OCI-LY1 (cell line): ENCODE measurements at regions not wholly inside any gene's neighbourhood (a gene's known extent, or its start where the extent isn't known, plus 50 kb on each side); places are given as distances from the start of the nearest gene placed in this dataset.

Source experiments
- H2AFZ ChIP-seq: fragments of 200-600 bp; sonication (generic), shearing (Covaris generic); 2 replicates; pipeline ENCODE4 v1.6.0; 2014; ENCODE audit warnings: antibody characterized with exemption, mild to moderate bottlenecking, low read length
- H3F3A ChIP-seq: fragments of 200-600 bp; sonication (generic), shearing (Covaris generic); 2 replicates; pipeline ENCODE4 v1.6.0; 2014; ENCODE audit warnings: mild to moderate bottlenecking, antibody characterized with exemption, low read length, moderate library complexity; ENCODE audit not compliant: insufficient read depth
- H3K27ac ChIP-seq: fragments of 200-600 bp; sonication (generic); 2 replicates; pipeline ENCODE4 v1.5.1; 2014; ENCODE audit warnings: low read length, mixed run types, mild to moderate bottlenecking, low read depth; ENCODE audit not compliant: poor library complexity, severe bottlenecking
- H3K27me3 ChIP-seq: fragments of 200-600 bp; sonication (generic); 2 replicates; pipeline ENCODE4 v1.6.0; 2014; ENCODE audit warnings: antibody characterized with exemption, mild to moderate bottlenecking, low read length, moderate library complexity; ENCODE audit not compliant: insufficient read depth
- H3K36me3 ChIP-seq: fragments of 200-600 bp; sonication (generic); 2 replicates; pipeline ENCODE4 v1.6.1; 2014; ENCODE audit warnings: mild to moderate bottlenecking, antibody characterized with exemption, low read length, moderate library complexity, mixed read lengths; ENCODE audit not compliant: insufficient read depth
- H3K4me1 ChIP-seq: fragments of 200-600 bp; sonication (generic); 2 replicates; pipeline ENCODE4 v1.5.1; 2014; ENCODE audit warnings: mild to moderate bottlenecking, low read length, moderate library complexity; ENCODE audit not compliant: insufficient read depth, severe bottlenecking
- H3K4me2 ChIP-seq: fragments of 200-600 bp; sonication (generic), shearing (Covaris generic); 2 replicates; pipeline ENCODE4 v1.6.1; 2014; ENCODE audit warnings: low read length
- H3K4me3 ChIP-seq: fragments of 200-600 bp; sonication (generic); 2 replicates; pipeline ENCODE4 v1.5.1; 2014; ENCODE audit warnings: low read length, low read depth, mild to moderate bottlenecking, mixed read lengths; ENCODE audit not compliant: poor library complexity, severe bottlenecking
- H3K79me2 ChIP-seq: fragments of 200-600 bp; shearing (Covaris generic); 2 replicates; pipeline ENCODE4 v1.6.1; 2016; ENCODE audit warnings: mixed run types, low read length, mixed read lengths; ENCODE audit not compliant: insufficient read depth
- H3K9ac ChIP-seq: fragments of 200-600 bp; sonication (generic), shearing (Covaris generic); 2 replicates; pipeline ENCODE4 v1.6.1; 2014; ENCODE audit warnings: mild to moderate bottlenecking, low read length, mixed read lengths
- H3K9me2 ChIP-seq: fragments of 200-600 bp; sonication (generic), shearing (Covaris generic); 2 replicates; pipeline ENCODE4 v1.6.1; 2014; ENCODE audit warnings: low read depth, mild to moderate bottlenecking, low read length, mixed read lengths
- H3K9me3 ChIP-seq: fragments of 200-600 bp; shearing (Covaris generic); 2 replicates; pipeline ENCODE4 v1.6.1; 2014; ENCODE audit warnings: low read length, mixed read lengths
- H4K20me1 ChIP-seq: fragments of 200-600 bp; sonication (generic), shearing (Covaris generic); 2 replicates; pipeline ENCODE4 v1.6.0; 2016; ENCODE audit warnings: mild to moderate bottlenecking, low read length; ENCODE audit not compliant: insufficient read depth
- CTCF ChIP-seq: fragments of 200-600 bp; sonication (generic), shearing (Covaris generic); IDR thresholded peaks from 2 replicates; pipeline ENCODE4 v1.5.1; 2017; ENCODE audit warnings: mild to moderate bottlenecking, antibody characterized with exemption, low read length, moderate library complexity, mixed read lengths
- EZH2 ChIP-seq: fragments of 200-600 bp; sonication (generic), shearing (Covaris generic); IDR thresholded peaks from 2 replicates; pipeline ENCODE4 v1.8.0; 2017; ENCODE audit warnings: borderline replicate concordance, mixed run types, mild to moderate bottlenecking, antibody characterized with exemption, low read length, moderate library complexity, mixed read lengths

DNA sequence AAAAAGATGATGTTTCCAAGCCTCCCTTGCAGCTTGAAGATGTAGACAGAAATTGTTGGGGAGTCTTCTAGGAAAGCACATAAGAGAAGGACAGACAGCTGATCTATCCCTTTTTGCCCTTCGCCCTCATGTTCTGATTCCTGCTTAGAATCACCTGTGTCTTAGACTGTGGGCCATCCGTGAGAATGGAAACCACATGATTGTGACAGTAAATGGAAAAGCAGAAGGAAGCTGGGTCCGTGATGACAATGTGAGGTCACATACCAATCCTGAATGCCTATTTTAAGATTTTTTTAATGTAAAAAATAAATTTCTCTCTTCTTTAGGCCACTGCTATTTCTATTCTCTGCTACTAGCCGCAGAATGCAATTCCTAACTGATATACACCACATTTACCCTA lies 67.7 kb upstream of the C1orf87 start:
- H3K27ac ChIP-seq, result no peak overlapping the region
- H3K4me3 ChIP-seq, result no peak overlapping the region
- H3K4me2 ChIP-seq, result no peak overlapping the region
- TF ChIP-seq EZH2, result no peak
- TF ChIP-seq CTCF, result no peak
- H2AFZ ChIP-seq, result no peak overlapping the region
- H3K9ac ChIP-seq, result no peak overlapping the region
- H3K79me2 ChIP-seq, result no peaks in the 10 kb centered on the region
- H4K20me1 ChIP-seq, result no peaks in the 10 kb centered on the region
- H3K9me2 ChIP-seq, result no peaks in the 10 kb centered on the region
- H3K27me3 ChIP-seq, result no peaks in the 10 kb centered on the region
- no peaks in the 10 kb centered on the region for H3K9me3 ChIP-seq
- no peaks in the 10 kb centered on the region for H3F3A ChIP-seq
- no peaks in the 10 kb centered on the region for H3K4me1 ChIP-seq
- H3K36me3 ChIP-seq, result no peaks in the 10 kb centered on the region

GRCh38 chr1:60137406-60137805 lies 63.8 kb upstream of the C1orf87 start:
- Histone ChIP-seq H3F3A (no peaks in the 10 kb centered on the region), H4K20me1 (no peaks in the 10 kb centered on the region), H3K4me3 (no peak overlapping the region), H2AFZ (no peak overlapping the region), H3K79me2 (no peaks in the 10 kb centered on the region), H3K36me3 (no peaks in the 10 kb centered on the region), H3K4me2 (no peak overlapping the region), H3K4me1 (no peaks in the 10 kb centered on the region), H3K27me3 (no peaks in the 10 kb centered on the region), H3K9ac (no peak overlapping the region), H3K27ac (no peak overlapping the region), H3K9me2 (no peaks in the 10 kb centered on the region), H3K9me3 (no peaks in the 10 kb centered on the region)
- no peak for TF ChIP-seq EZH2

- Histone ChIP-seq H3K27me3 (no peaks in the 10 kb centered on the region), H3K4me2 (no peak overlapping the region), H3K9me3 (no peaks in the 10 kb centered on the region), H3K79me2 (no peaks in the 10 kb centered on the region), H3K27ac (no peak overlapping the region), H3K4me3 (no peak overlapping the region), H3K9me2 (no peaks in the 10 kb centered on the region), H3K9ac (no peak overlapping the region), H3F3A (no peaks in the 10 kb centered on the region), H2AFZ (no peak overlapping the region), H3K36me3 (no peaks in the 10 kb centered on the region), H3K4me1 (no peaks in the 10 kb centered on the region), H4K20me1 (no peaks in the 10 kb centered on the region)
- TF ChIP-seq EZH2 (no peak), CTCF (no peak)
These were observed 62.8 kb upstream of the C1orf87 start for GRCh38 chr1:60136395-60136794.

- Histone ChIP-seq H4K20me1 (no peaks in the 10 kb centered on the region), H3K4me1 (no peaks in the 10 kb centered on the region), H3K4me2 (no peak overlapping the region), H3K4me3 (no peak overlapping the region), H3K9me3 (no peaks in the 10 kb centered on the region), H3K27me3 (no peaks in the 10 kb centered on the region), H3K9ac (no peak overlapping the region), H3K27ac (no peak overlapping the region), H3K79me2 (no peaks in the 10 kb centered on the region), H3F3A (no peaks in the 10 kb centered on the region), H2AFZ (no peak overlapping the region), H3K9me2 (no peaks in the 10 kb centered on the region), H3K36me3 (no peaks in the 10 kb centered on the region)
- TF ChIP-seq EZH2, result no peak
- TF ChIP-seq CTCF, result no peak
These were observed 61.1 kb upstream of the C1orf87 start for GRCh38 chr1:60134716-60135115.
